Brain microvascular endothelial cell (primary cell): ENCODE measurements at regions not wholly inside any gene's neighbourhood (a gene's known extent, or its start where the extent isn't known, plus 50 kb on each side); places are given as distances from the start of the nearest gene placed in this dataset.
"Not testable (repeated sequence)": the region's sequence is repeated elsewhere in the genome, so short reads cannot be mapped to it uniquely, and the experiment has no call there.

Experiments
- DNase-seq: peaks from one replicate; pipeline ENCODE4 v3.0.0-alpha.2; 2020
- H3K27ac ChIP-seq: fragments of 250-450 bp; sonication (Bioruptor Pico); 2 replicates; pipeline ENCODE4 v1.5.1; 2020; ENCODE audit warnings: mild to moderate bottlenecking, moderate library complexity
- H3K27me3 ChIP-seq: fragments of 250-450 bp; sonication (Bioruptor Pico); replicated peaks from 2 replicates; pipeline ENCODE4 v1.5.1; 2020; ENCODE audit warnings: mild to moderate bottlenecking
- H3K36me3 ChIP-seq: fragments of 250-450 bp; sonication (Bioruptor Pico); replicated peaks from 2 replicates; pipeline ENCODE4 v1.5.1; 2020; ENCODE audit warnings: mild to moderate bottlenecking
- H3K4me3 ChIP-seq: 2 replicates; pipeline ENCODE4 v1.5.1; 2011; ENCODE audit warnings: low read depth, mild to moderate bottlenecking, control low read depth, low read length, moderate library complexity
- CTCF ChIP-seq: IDR thresholded peaks from 2 replicates; pipeline ENCODE4 v1.5.1; 2011; ENCODE audit warnings: low read depth, mild to moderate bottlenecking, moderate library complexity, low read length, control low read depth, inconsistent platforms; ENCODE audit errors: missing control alignments
- in situ Hi-C: cut with HindIII; loops from 2 replicates; pipeline ENCODE4 v1.10.0; 2017; ENCODE audit warnings: low sequenced_read_pairs, low pct_ligation_motif_present

GRCh38 chr9:21624675-21625644 is 142.8 kb upstream of the IFNE start:
- in situ Hi-C loops, result no loop called here
- H3K27ac ChIP-seq, result no peak overlapping the region
- no peak for TF ChIP-seq CTCF
- DNase-seq, result no peak
- H3K36me3 ChIP-seq, result no peaks in the 10 kb centered on the region
- no peak overlapping the region for H3K4me3 ChIP-seq
- H3K27me3 ChIP-seq, result no peaks in the 10 kb centered on the region

- Histone ChIP-seq H3K27me3 (no peaks in the 10 kb centered on the region), H3K4me3 (no peak overlapping the region), H3K27ac (no peak overlapping the region), H3K36me3 (no peaks in the 10 kb centered on the region)
- DNase-seq, result no peak
- no peak for TF ChIP-seq CTCF
- in situ Hi-C loops, result no loop called here
Measured at GRCh38 chr9:21626493-21626892, 144.4 kb upstream of the IFNE start.

- in situ Hi-C loops, DNase-seq, H3K27ac ChIP-seq, H3K4me3 ChIP-seq, H3K36me3 ChIP-seq, H3K27me3 ChIP-seq: not testable (repeated sequence)
Measured at GRCh38 chr9:21628954-21629353, 146.8 kb upstream of the IFNE start.

GRCh38 chr9:21634951-21635350 is 152.8 kb upstream of the IFNE start:
- in situ Hi-C loops, result no loop called here
- DNase-seq, result no peak

GRCh38 chr9:21638104-21638503 is 156.0 kb upstream of the IFNE start:
- Histone ChIP-seq H3K4me3 (no peak overlapping the region), H3K36me3 (no peaks in the 10 kb centered on the region), H3K27ac (no peak overlapping the region), H3K27me3 (no peaks in the 10 kb centered on the region)
- in situ Hi-C loops, result no loop called here
- DNase-seq, result no peak
- no peak for TF ChIP-seq CTCF

More at GRCh38 chr9:21634951-21635350, 152.8 kb upstream of the IFNE start:
- Histone ChIP-seq H3K27ac (no peak overlapping the region), H3K36me3 (no peaks in the 10 kb centered on the region), H3K27me3 (no peaks in the 10 kb centered on the region), H3K4me3 (no peak overlapping the region)
- TF ChIP-seq CTCF, result no peak

GRCh38 chr9:21653091-21653490 is 149.3 kb upstream of the MTAP start:
- in situ Hi-C loops, result no loop called here

More at GRCh38 chr9:21653091-21653490, 149.3 kb upstream of the MTAP start:
- no peak for DNase-seq
- no peak overlapping the region for H3K4me3 ChIP-seq
- H3K27me3 ChIP-seq, result no peaks in the 10 kb centered on the region
- TF ChIP-seq CTCF, result no peak
- no peak overlapping the region for H3K27ac ChIP-seq
- H3K36me3 ChIP-seq, result no peaks in the 10 kb centered on the region
